ENCODE measurements at regions not wholly inside any gene's neighbourhood (a gene's known extent, or its start where the extent isn't known, plus 50 kb on each side); places are given as distances from the start of the nearest gene placed in this dataset.

GRCh38 chr2:39571111-39571731, 94.5 kb upstream of the TMEM178A start:
- H3K4me1 ChIP-seq, result peaks cover 48% of the 10 kb centered on the region
- no peak overlapping the region for H3K4me3 ChIP-seq
- intact Hi-C loops (cut with micrococcal nuclease), result no loop called here
- peak overlapping the region; percentile 62 for H3K27ac ChIP-seq (replicated peaks)
- peaks cover 6% of the 10 kb centered on the region for H3K9me3 ChIP-seq (replicated peaks)
- no peak for DNase-seq
- H3K27me3 ChIP-seq (ENCODE audit: low read depth), result no peaks in the 10 kb centered on the region
- no peak for TF ChIP-seq CTCF (IDR thresholded peaks at IDR 0.05; ENCODE audit: borderline replicate concordance)
- H3K36me3 ChIP-seq, result no peaks in the 10 kb centered on the region

GRCh38 chr2:39573276-39573675, 92.4 kb upstream of the TMEM178A start:
- H3K9me3 ChIP-seq (replicated peaks), result peaks cover 8% of the 10 kb centered on the region
- intact Hi-C loops (cut with micrococcal nuclease), result no loop called here
- no peak overlapping the region for H3K4me3 ChIP-seq
- no peaks in the 10 kb centered on the region for H3K27me3 ChIP-seq (ENCODE audit: low read depth)
- H3K4me1 ChIP-seq, result peaks cover 35% of the 10 kb centered on the region
- H3K27ac ChIP-seq (replicated peaks), result no peak overlapping the region
- H3K36me3 ChIP-seq, result no peaks in the 10 kb centered on the region
- no peak for TF ChIP-seq CTCF (IDR thresholded peaks at IDR 0.05; ENCODE audit: borderline replicate concordance)
- no peak for DNase-seq

GRCh38 chr2:39581866-39582265, 83.9 kb upstream of the TMEM178A start:
- DNase-seq, result no peak
- no peak for TF ChIP-seq CTCF (IDR thresholded peaks at IDR 0.05; ENCODE audit: borderline replicate concordance)
- Histone ChIP-seq H3K4me1 (peaks cover 8% of the 10 kb centered on the region), H3K36me3 (no peaks in the 10 kb centered on the region), H3K9me3 (replicated peaks) (peaks cover 27% of the 10 kb centered on the region), H3K27me3 (ENCODE audit: low read depth) (no peaks in the 10 kb centered on the region), H3K27ac (replicated peaks) (no peak overlapping the region), H3K4me3 (no peak overlapping the region)
- intact Hi-C loops (cut with micrococcal nuclease), result no loop called here

GRCh38 chr2:39583213-39583612, 82.5 kb upstream of the TMEM178A start:
- Histone ChIP-seq H3K27ac (replicated peaks) (no peak overlapping the region), H3K4me3 (no peak overlapping the region), H3K4me1 (peaks cover 8% of the 10 kb centered on the region), H3K36me3 (no peaks in the 10 kb centered on the region), H3K9me3 (replicated peaks) (peaks cover 37% of the 10 kb centered on the region), H3K27me3 (ENCODE audit: low read depth) (no peaks in the 10 kb centered on the region)
- intact Hi-C loops (cut with micrococcal nuclease), result no loop called here
- no peak for TF ChIP-seq CTCF (IDR thresholded peaks at IDR 0.05; ENCODE audit: borderline replicate concordance)
- no peak for DNase-seq

- Histone ChIP-seq H3K27ac (replicated peaks) (no peak overlapping the region), H3K27me3 (ENCODE audit: low read depth) (no peaks in the 10 kb centered on the region), H3K9me3 (replicated peaks) (peaks cover 35% of the 10 kb centered on the region), H3K4me1 (peaks cover 8% of the 10 kb centered on the region), H3K36me3 (no peaks in the 10 kb centered on the region), H3K4me3 (no peak overlapping the region)
- intact Hi-C loops (cut with micrococcal nuclease), result no loop called here
- no peak for DNase-seq
- TF ChIP-seq CTCF (IDR thresholded peaks at IDR 0.05; ENCODE audit: borderline replicate concordance), result no peak
These were observed 81.9 kb upstream of the TMEM178A start for GRCh38 chr2:39583781-39584180.
